ENCODE measurements at regions not wholly inside any gene's neighbourhood (a gene's known extent, or its start where the extent isn't known, plus 50 kb on each side); places are given as distances from the start of the nearest gene placed in this dataset.

GRCh38 chr2:64383016-64383591, 70.9 kb upstream of the LGALSL start:
- TF ChIP-seq CTCF (IDR thresholded peaks at IDR 0.05) (no peak), EZH2 (IDR thresholded peaks at IDR 0.05; ENCODE audit: borderline replicate concordance, insufficient read depth, low read depth, low read length, poor library complexity, severe bottlenecking) (no peak)

All from B cell (primary cell).